NCI-H1694 (cell line): ENCODE measurements at regions not wholly inside any gene's neighbourhood (a gene's known extent, or its start where the extent isn't known, plus 50 kb on each side); places are given as distances from the start of the nearest gene placed in this dataset.

ENCODE experiments used
- DNase-seq: peaks from one replicate; lab custom pipeline; 2025; lab: John Stamatoyannopoulos, UW

DNA sequence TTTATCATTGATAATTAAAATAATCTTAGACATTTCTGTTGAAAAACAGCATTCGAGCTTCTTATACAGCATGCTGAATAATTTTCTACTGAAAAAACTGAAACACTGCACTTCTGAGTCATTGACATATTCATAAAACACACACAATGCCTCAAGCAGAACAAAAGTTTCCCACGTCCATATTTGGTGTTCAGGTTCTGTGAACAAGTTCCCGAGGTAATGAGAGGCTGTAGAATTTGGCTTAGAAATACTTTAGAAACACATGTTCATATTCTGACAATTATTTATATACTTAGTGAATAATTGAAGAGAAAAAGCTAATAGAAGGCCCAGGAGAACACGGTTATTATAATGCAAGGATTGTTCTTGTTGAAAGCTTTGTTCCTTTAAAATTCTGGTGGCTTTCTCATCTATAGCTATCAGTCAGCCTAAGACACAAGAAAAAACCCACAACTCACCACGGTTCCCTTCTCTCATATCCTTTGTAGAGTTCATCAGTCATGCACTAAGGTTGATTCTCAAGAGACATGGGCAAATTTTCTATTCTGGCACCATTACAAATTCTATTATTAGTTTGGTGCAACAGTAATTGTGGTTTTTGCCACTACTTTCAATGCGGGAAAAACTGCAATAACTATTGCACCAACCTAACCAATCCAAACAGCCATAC is 194.4 kb downstream of the TMX3 start:
- DNase-seq, result no peak

DNA sequence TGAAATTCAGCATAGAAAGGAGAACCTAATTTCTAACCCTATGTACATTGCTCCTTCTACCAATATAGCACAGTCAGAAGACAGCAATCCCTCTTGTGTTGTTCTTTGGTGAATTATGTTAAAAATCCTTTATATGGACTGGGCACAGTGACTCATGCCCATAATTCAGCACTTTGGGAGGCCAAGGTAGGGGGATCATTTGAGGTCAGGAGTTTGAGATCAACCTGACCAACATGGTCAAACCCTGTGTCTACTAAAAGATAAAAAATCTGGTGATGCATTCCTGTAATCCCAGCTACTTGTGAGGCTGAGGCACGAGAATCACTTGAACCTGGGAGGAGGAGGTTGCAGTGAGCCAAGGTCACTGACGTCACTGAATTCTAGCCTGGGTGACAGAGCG is 195.6 kb downstream of the TMX3 start:
- no peak for DNase-seq

DNA sequence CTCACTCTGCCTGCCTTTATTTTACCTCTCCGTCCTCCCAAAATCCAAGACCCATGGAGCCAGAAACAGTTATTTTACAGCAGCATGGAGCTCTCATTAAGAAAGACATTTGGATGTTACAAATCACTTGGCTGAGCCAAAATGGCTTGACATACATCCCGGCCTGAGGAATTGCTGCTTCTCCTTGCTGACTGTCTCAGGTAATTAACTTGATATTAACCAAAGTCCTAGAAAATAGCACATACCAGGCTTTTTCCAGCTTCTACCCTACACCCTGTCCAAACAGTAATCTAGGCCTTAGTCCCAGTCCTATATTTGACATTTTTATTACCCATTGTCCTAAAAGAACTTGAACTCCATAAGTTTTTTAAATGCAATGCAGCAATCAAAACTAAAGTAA is 205.0 kb downstream of the TMX3 start:
- no peak for DNase-seq

DNA sequence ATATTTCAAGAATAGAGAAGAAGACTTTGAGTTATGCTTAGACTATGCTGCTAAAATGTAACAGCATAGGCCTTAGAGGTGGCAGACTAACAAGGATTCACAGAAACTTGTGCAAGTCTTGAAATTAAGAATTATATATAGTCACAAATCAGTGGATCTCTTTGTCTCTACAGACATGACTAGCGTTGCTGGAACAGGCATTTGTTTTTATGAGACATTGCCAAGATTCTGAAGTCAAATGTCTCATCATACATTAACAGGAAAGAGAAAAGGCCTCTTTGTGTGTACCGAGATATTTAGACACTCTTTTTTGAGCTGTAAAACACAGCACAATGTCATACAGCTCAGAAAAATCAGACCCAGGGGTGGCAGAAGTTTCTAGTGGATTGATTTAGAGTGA is 207.1 kb downstream of the TMX3 start:
- no peak for DNase-seq

DNA sequence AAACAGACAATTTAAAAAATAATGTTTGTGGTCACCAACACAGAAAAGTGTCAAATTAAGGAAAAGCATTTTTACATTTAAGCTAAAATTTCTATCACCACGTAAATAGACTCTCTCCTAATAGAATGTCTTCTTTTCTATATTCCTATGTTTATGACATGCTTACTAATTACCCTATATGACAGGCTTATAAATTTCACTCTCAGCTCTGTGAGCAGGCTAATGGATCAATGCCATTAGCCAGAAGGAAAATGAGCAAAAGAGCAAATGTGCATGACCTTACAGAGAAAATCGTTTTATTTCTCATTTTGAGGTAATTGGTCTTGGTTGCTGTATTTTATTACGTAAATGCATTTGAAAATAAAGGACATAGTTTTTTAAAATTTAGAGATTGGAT is 209.7 kb downstream of the TMX3 start:
- DNase-seq, result no peak

DNA sequence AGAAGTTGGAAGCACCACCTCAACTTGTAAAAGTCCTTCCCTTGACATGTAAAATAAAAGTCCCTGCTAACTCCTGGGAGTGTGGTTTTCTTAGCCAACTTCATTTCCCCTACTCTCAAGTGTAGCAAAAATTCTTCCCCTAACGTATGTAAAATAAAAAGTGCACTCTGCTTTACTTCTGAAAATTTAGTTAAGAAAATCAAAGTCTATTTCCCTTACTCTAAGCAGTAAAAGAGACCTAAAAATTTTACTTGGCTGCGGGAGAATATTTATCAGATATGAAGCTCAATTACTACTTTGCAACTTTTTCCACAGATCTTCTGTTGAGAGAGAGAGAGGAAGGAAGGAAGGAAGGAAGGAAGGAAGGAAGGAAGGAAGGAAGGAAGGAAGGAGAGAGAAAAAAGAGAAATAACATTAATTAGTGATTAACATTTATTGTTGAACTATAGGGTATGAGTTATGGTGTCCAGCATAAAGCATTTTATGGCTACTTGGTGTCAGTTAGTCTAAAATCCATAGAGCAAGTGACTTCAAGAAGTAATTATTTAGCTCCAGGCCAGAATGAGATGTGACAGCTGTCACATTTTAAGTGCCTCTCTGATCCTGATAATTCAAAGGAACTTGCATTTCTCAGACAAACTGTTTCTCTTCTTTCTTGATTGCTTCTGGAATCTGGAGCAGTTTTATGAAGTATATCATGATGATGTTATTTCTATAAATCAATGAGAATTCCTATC is 210.3 kb downstream of the TMX3 start:
- no peak for DNase-seq

DNA sequence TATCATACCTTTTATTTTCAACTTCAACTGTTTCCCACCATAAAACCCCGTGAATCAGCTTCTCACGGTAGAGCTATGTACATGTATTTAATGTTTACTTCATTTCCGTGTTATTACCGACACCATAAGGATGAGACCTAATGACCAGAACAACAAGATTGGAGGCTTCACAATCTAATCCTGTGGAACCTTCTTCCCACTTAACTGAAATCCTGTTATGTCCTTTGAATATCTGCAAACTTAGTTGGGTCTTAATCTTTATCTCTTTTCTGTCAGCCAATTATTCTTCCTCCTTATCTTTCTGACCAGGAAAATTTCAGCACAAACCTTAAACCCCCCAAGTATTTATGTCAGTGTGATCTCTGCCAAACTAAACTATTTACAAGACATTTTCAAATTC is 214.4 kb downstream of the TMX3 start:
- no peak for DNase-seq

DNA sequence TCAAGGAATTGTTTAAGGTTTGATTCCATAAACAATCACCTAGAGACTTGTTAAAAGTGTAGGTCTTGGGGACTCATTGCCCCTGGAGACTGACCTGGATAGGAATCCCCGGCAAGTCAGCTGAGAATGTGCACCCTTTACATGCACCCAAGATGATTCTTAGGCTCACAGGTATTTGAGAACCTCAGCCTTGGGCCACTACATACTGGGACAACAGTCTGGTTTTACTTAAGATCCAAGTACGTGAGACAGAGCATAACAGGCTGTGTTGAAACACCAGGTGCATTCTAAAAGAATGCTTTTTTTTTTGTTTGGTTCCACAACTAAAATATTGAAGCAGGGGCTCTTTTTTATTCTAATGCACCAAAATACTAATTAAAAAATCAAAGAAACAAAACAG is 215.8 kb downstream of the TMX3 start:
- no peak for DNase-seq

DNA sequence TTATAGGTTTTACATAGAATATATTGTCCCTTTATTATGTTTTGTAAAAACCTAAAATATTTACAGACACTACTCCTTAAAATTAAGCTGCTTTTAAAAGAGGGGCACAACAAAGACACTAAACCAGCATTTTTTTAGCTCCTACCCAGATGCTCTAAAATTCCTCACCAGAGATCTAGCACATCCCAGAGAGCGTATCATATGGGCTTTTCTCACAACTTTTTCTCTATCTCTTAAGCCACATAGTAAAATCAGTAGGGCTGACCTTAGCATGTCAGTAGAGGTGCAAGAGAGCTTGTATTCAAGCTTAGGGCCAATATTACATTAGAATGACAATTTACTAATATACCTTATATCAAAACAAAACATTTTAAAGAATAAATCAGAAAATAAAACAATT is 216.3 kb downstream of the TMX3 start:
- DNase-seq, result no peak

DNA sequence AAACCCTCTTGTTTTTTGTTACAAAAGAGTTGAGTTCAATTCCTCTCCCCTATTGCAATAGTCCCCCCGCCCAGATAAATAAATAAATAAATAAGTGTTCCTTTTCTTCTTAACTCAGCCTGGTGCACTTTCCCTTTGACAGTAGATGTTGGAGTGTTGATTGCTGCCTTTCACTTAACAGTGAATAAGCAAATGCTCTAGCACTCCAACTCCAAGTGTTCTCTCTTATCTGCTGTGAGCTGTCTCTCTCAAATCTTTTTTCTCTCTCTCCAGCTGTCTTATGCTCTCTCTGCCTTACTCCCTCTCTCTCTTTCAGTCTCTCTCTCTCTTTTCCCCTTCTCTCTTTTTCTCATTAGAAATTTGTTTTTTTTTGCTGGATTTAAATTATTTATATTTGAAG is 216.7 kb downstream of the TMX3 start:
- no peak for DNase-seq

DNA sequence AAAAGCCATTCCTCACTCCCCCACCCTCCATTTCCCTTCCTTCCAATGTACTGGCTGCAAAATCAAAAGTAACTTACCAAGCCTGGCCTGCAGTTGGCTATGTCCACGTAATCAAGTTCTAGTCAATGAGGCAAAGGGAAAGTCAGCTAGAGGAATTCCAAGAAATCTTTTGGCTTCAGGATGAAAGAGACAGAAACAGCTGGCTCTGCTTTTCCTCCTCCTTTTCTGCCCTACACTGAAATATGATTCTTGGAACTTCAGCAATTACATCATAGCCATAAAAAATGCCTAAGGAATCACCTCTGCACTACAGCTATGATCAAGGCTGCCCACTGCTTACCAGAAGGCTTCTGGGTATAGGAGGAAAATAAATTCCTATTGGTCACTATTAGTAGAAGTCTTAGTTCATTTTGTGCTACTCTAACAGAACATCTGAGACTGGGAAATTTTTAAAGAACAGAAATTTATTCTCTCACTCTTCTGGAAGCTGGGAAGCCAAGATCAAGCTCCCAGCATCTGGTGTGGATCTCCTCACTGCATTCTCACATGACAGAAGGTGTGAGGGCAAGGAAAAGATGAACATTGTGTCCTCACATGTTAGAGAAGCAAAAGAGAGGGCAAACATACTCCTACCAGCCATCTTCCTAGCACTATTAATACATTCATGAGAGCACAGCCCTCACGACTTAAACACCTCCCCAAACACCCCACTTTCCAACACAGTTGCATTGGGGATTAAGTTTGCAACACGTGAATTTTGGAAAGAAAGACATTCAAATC is 219.9 kb downstream of the TMX3 start:
- DNase-seq, result no peak

DNA sequence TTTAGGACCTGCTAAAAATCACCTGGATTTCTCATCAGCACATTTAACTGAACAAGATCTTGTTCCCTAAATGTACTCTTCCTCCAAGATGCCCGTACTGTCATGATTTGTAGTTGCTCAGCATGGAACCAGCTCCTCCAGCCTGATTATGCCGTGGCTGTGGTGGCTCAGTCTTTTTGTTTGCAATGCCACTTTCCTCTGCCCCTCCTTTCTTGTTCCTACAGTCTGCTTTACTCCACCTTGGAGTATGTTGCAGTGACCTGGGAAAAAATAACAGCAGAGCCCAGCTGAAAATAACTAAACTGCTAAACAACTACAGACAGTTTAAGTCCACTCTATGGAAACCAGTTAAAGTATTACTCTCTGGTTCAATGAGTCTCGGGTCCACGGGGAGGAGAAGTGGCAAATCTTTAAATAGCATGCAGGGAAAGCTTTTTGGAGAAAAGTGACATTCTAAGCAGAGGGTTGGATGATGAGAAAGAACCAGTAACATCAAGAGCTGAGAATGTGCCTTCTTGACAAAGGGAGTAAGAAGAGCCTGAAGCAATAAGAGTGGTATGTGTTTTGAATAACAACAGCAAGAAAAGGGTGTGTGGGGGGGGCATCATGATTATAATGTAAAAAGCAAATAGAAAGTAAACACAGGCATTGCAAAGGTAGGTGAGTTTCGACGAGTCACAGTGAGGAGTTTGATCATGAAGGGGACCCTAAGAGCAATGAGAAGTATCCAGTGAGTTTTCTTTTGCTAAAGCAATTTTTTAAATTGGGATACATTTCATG is 225.7 kb downstream of the TMX3 start:
- no peak for DNase-seq

DNA sequence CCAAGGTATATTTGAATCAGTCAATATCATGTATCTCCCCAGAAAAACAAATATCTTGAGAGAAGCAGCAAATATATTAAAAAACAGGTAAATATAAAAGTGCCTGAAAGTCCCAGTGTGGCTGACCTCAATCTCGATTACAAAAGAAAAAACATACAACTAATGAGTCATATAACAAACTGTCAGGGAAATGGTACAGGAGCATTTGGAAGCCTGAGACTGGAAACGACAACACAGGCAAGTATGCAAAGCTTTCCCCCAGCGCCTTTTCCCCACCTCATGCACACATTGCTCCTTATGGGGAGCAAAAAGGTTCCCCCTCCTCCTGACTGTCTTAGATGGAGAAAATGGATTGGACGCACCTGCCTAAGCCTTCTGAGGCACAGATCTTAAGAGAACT is 230.7 kb downstream of the TMX3 start:
- no peak for DNase-seq

DNA sequence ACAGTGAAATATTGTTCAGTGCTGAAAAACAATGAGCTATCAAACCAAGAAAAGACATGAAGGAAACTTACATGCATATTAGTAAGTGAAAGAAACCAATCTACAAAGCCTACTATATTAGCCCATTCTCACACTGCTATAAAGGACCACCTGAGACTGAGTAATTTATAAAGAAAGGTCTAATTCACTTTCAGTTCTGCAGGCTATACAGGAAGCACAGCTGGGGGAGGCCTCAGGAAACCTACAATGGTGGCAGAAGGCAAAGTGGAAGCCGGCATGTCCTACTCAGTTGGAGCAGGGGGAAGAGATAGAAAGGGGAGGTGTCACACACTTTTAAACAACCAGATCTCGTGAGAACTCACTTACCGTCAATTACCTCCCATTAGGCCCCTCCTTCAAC is 232.1 kb downstream of the TMX3 start:
- DNase-seq, result no peak

DNA sequence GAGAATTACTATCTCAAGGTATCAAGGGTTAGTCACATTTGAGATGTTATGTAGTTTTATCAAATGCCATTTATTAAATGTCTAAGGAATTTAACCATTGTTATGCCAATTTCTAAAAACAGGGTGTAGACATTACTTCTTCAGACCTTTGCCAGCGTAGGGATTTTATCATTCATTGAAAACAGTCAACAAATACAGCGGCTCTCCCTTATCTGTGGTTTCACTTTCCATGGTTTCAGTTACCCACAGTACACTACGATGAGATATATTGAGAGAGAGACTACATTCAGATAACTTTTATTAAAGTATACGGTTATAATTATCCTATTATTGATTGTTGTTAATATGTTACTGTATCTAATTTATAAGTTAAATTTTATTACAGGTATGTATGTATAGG is 234.7 kb downstream of the TMX3 start:
- DNase-seq, result no peak

DNA sequence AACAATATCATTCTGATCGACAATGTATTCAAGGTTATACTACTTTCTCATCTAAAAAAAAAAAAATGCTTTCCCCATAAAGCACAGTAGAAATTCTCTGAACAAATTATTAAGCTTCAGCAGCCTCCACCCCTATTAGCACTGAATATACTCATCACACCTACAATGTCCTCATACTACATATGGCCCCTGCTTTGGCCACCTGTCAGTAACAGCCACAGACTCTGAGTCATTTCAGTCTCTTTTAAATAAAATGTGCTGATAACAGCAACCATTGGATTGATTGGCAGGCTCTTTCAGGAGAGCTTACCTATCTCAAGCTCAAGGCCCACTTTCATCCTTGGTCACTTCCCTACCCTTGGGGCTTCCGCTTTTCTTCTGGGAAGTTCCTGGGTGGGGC is 236.7 kb downstream of the TMX3 start:
- DNase-seq, result no peak

DNA sequence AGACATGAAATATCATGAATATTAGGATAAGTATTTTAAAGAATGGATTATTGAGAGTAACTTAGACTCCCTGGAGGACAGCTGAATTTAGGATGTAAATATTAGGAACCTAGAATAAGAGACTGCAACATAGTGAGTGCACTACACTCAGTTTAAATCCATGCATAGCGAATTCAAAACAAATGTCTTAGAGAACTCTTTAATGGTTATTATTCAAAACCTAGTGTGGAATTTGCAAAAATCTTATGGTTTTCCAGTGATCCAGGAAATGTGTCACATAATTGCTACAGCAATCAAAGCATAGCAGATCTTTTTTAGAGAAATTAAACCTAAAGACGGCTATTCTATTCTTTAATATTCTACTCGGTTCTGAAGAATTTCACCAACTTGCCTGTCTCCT is 239.0 kb downstream of the TMX3 start:
- no peak for DNase-seq

DNA sequence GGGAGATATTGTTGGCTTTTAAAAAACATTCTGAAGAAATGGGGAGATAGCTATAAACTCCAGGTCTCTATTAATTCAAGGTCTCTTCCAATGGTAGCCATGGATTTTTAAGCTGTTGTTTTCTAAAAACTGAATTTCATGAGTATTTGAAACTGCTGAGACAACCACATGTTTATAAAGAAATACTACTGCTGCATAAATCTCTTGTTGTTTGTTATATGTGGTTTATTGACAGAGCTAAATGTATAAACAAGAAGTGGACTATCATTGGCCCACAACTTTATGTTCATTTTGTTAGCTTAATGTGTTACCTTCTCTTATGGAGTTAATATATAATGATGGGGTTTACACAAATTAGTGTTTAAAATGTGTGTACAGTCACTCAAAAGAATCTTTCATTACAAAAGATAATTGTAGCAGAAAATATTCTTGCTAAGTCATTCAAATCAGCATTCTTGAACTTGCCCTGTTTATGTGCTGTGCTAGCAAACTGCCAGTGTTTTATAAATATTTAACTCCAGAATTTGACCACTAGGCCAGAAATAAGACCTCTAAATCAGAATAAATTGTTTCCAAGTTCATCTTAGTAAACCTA is 242.1 kb downstream of the TMX3 start:
- no peak for DNase-seq

DNA sequence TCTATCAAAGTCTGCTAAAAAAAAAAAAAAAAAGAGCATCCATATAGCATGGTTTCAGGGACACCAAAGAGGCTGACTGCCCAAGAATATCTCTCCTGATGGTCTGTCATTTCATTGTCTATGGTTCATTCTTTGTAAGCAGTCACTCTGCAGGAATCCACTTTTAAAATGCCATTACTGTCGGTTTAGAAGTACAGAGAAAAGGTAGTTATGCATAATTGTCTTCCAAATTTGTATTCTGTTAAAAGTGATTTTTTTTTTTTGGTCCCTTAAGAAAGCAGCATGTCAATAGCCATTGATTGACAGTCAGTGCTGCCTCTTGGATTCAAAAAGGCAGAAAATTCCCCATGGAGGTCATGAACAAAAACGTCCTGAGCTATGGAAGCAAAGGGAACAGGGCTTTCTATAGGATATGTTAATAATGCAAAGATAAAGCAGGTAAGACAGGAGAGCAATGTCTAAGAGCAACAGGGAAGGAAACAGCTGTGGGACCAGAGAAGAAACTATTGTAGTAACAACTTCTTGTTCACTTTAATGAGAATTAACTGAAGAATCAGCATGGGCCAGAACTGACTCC is 245.8 kb downstream of the TMX3 start:
- DNase-seq, result no peak

DNA sequence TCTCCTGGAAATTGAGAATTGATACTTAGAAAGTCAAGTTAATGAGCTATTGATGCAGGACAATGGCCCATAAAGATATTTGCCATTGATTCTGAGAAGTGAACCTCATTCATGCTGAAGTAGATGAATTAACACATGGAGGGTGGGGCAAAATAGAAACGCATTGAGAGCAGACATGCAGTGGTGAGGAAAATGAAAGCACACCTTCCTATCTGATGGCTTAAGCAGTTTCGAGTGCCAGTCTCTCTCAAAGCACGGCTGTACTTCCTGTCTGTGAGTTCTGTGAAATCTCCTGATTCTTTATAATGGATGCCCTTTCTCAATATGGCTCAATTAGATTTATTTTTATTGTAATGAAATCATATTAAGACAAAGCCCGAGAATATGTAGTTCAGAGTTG is 247.0 kb downstream of the TMX3 start:
- DNase-seq, result no peak

DNA sequence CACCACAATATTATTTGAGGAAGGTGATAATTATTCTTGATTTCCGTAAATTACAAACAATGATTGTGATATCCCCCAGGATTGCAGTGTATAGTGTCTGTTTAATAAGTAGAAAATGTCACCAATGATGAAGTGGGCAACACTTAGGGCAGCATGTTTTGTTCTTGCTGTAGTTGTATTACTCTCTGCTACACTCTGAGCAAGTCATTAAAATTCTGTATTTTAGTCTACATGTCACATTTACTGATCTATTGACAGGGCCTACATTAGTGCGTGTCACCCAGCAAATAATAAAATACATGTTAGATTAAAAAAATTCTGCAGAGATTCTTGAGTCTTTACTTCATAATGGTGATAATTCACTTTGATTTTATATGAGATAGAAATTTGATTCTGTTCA is 247.6 kb downstream of the TMX3 start:
- no peak for DNase-seq

DNA sequence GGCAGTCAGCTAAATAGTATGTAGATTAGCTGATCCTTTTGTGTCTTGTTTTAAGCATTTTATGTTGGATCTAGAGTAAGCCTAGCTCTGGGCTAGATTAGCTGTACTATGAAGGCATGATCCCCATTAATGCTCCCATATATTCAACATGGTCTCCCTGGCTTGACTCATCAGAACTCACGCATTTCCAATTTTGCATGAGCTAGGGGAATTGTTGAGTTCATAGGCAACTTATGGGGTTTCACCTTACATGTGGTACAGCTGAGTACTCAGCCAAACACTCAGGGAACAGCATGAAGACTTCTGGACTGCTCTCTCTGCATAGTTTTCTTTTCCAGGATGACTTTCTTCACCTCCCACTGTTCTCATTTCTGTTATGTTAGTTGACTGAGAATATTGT is 248.2 kb downstream of the TMX3 start:
- DNase-seq, result no peak
